ENCODE measurements at regions not wholly inside any gene's neighbourhood (a gene's known extent, or its start where the extent isn't known, plus 50 kb on each side); places are given as distances from the start of the nearest gene placed in this dataset.

DNA sequence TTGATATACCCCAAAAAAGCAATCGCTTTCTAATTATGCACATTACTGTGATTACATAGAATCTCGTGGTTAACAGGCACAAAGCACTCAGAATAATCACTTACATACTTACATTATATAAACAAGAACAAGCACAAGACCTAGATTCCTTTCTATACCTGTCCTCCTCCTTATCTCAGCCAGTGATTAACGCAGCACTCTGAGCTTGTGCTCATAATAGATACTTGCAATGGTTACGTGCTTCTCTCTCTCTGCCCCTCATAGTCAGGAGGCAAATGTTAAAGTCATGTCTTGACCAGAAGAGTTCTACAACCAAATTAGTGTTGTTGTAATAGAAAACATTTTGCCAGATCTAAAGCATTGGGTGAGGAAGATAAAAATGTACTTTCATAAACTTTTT lies 342.2 kb upstream of the PKDCC start:
- no peak for TF ChIP-seq POLR2AphosphoS5 (IDR thresholded peaks at IDR 0.05)
- TF ChIP-seq, protein P1, sequence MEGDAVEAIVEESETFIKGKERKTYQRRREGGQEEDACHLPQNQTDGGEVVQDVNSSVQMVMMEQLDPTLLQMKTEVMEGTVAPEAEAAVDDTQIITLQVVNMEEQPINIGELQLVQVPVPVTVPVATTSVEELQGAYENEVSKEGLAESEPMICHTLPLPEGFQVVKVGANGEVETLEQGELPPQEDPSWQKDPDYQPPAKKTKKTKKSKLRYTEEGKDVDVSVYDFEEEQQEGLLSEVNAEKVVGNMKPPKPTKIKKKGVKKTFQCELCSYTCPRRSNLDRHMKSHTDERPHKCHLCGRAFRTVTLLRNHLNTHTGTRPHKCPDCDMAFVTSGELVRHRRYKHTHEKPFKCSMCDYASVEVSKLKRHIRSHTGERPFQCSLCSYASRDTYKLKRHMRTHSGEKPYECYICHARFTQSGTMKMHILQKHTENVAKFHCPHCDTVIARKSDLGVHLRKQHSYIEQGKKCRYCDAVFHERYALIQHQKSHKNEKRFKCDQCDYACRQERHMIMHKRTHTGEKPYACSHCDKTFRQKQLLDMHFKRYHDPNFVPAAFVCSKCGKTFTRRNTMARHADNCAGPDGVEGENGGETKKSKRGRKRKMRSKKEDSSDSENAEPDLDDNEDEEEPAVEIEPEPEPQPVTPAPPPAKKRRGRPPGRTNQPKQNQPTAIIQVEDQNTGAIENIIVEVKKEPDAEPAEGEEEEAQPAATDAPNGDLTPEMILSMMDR (IDR thresholded peaks at IDR 0.05) = no peak
- no peak for TF ChIP-seq EP300 (IDR thresholded peaks at IDR 0.05)
- TF ChIP-seq POLR2A (IDR thresholded peaks at IDR 0.05) = no peak
- Histone ChIP-seq H3K27me3 (no peaks in the 10 kb centered on the region), H3K27ac (no peak overlapping the region), H3K9me3 (no peaks in the 10 kb centered on the region), H3K36me3 (no peaks in the 10 kb centered on the region), H3K4me3 (no peak overlapping the region), H3K4me1 (peaks cover 0 to 10% (median 0%) of the 10 kb centered on the region in 4 donors)
- 30 to 57% (median 37%) methylated on average over 4 of the region's 4 CpGs for WGBS, 5 donors
- no peak for DNase-seq
- intact Hi-C loops (cut with DNase I; ENCODE audit: low total_unique reads) = no loop called here

DNA sequence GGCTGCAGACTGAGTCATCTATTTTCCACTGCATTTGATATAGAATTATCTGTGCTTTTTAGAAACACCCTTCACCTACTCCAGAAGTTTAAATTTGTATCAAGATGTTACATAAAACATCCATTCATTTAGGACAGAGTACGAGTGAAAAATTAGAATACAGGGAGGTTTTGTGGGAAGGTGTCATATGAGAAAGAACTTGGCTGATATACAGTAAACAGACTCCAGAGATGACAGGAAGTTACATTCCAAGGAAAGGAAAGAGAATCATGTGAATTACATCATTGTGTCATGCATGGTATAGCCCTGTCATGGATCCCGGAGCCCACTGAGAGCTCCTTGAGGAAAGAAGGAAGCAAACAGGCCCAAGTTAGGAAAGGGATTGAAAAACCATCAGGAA lies 341.5 kb upstream of the PKDCC start:
- no peak overlapping the region for H3K4me3 ChIP-seq
- no peaks in the 10 kb centered on the region for H3K27me3 ChIP-seq
- no peaks in the 10 kb centered on the region for H3K36me3 ChIP-seq
- 66 to 84% (median 82%) methylated on average over 2 of the region's 2 CpGs for WGBS, 5 donors
- DNase-seq = no peak
- intact Hi-C loops (cut with DNase I; ENCODE audit: low total_unique reads) = no loop called here
- peaks cover 0 to 10% (median 0%) of the 10 kb centered on the region in 4 donors for H3K4me1 ChIP-seq
- H3K27ac ChIP-seq = no peak overlapping the region
- TF ChIP-seq POLR2AphosphoS5 (IDR thresholded peaks at IDR 0.05) (no peak), EP300 (IDR thresholded peaks at IDR 0.05) (no peak)
- H3K9me3 ChIP-seq = no peaks in the 10 kb centered on the region

DNA sequence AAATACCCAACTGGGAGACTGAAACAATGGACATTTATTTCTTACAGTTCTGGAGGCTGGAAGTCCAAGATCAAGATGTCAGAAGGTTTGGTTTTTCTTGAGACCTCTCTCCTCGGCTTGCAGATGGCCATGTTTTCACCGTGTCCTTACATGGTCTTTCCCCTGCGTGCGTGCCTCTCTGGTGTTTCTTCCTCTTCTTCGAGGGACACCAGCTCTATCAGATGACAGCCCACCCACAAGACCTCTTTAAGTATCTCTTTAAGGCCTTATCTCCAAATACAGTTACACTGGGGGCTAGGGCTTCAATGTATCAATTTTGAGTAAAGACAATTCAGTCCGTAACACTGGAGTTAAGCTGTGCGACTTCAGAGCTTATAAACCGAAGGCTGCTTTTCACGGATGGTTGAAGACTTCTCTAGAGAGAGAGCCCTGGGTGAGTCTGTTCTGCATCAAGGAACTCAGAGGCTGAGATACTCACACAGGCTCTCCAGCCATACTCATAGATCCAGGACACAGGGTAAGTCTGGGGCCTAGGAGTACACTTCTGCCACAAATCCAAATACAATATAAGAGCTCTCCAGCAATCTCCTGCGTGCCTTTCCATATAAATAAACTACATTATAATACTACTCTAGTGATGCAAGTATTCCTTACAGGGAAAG lies 339.9 kb upstream of the PKDCC start:
- Histone ChIP-seq H3K4me3 (no peak overlapping the region), H3K27me3 (no peaks in the 10 kb centered on the region), H3K27ac (no peak overlapping the region), H3K36me3 (no peaks in the 10 kb centered on the region), H3K4me1 (peaks cover 0 to 7% (median 0%) of the 10 kb centered on the region in 4 donors), H3K9me3 (no peaks in the 10 kb centered on the region)
- TF ChIP-seq POLR2A (IDR thresholded peaks at IDR 0.05) (no peak), EP300 (IDR thresholded peaks at IDR 0.05) (no peak), POLR2AphosphoS5 (IDR thresholded peaks at IDR 0.05) (no peak)
- TF ChIP-seq, protein P1 (IDR thresholded peaks at IDR 0.05) = no peak
- intact Hi-C loops (cut with DNase I; ENCODE audit: low total_unique reads) = no loop called here
- 86 to 93% (median 91%) methylated on average over 10 of the region's 10 CpGs for WGBS, 5 donors
- no peak for DNase-seq

DNA sequence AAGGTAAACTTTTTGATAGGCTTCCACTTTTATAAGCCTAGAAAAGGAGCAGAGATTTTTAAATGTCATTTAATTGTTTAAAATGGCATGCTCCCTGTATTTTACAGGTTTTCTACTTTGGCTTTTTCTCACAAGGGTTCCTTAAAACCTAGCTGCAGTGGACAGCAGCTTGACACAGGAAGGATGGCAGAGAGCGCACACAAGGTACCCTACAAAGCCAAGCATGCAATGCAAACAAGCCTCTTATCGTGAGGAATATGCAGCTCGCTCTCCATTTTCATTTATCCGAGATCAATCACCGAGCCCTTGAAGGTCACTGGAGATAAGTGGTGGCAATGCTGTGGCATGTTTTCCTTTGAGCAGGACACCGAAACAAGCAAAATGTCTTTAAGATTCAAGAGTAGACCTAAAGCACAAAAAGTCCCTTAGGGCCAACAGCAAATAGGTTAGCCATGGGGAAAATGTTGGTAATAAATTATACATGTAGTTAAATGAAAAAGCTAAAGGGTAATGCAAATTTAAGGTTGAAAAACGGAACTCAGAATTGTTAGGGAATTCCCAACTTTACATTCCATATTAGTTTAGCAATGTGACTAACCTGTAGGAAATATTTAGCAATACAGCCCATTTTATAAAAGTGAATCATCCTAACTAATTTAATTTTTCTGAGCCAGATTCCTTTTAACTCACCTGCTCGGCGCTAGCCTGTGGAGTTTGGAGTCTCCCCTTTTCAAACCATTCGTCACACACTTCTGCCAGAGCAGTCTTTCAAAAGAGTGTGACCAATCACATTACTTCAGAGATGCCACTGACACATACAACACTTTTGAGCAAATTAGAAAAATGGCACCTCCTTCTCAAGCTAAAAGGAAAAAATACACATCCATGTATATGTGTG lies 337.9 kb upstream of the PKDCC start:
- H3K27me3 ChIP-seq = no peaks in the 10 kb centered on the region
- H3K4me1 ChIP-seq = no peaks in the 10 kb centered on the region
- no peak overlapping the region for H3K27ac ChIP-seq
- H3K9me3 ChIP-seq = no peaks in the 10 kb centered on the region
- no peaks in the 10 kb centered on the region for H3K36me3 ChIP-seq
- H3K4me3 ChIP-seq = no peak overlapping the region
- 50 to 58% (median 57%) methylated on average over 10 of the region's 10 CpGs for WGBS, 5 donors
- DNase-seq = no peak
- TF ChIP-seq, protein P1 (IDR thresholded peaks at IDR 0.05) = no peak
- TF ChIP-seq EP300 (IDR thresholded peaks at IDR 0.05) (no peak), POLR2A (IDR thresholded peaks at IDR 0.05) (no peak)
- intact Hi-C loops (cut with DNase I; ENCODE audit: low total_unique reads) = no loop called here

All from stomach (tissue), 8 donors.